Lung microvascular endothelial cell (primary cell): ENCODE measurements at regions not wholly inside any gene's neighbourhood (a gene's known extent, or its start where the extent isn't known, plus 50 kb on each side); places are given as distances from the start of the nearest gene placed in this dataset.

Experiments
- DNase-seq, 2 donors: peaks; one replicate each; pipeline versions ENCODE4 v3.0.0 to v3.0.0-alpha.2; 2010; ENCODE audit warnings: low read depth in 2 of 2

- DNase-seq, result no peak
These were observed 74.0 kb upstream of the SLC30A5 start for GRCh38 chr5:69019668-69020375.

DNA sequence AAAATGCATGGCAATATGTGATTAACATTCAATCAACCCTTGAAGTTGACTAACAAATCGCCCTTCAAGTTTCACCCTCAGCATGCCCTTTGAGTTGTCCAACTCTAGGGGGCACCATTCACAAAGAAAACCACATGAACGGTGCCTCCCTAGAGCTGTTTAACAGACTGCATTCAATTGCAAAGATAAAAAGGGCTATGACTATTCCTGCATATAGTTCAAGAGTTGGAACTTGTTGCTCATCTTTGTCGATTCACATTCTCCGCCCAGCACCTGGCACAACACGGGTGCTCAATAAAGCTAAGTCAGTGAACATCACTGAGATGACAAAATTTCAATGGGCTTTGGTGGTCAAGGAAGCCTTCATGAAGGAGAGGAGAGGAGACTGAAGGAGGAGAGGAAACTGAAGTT, 69.6 kb upstream of the SLC30A5 start:
- peak; percentile 56 to 67 for DNase-seq

DNA sequence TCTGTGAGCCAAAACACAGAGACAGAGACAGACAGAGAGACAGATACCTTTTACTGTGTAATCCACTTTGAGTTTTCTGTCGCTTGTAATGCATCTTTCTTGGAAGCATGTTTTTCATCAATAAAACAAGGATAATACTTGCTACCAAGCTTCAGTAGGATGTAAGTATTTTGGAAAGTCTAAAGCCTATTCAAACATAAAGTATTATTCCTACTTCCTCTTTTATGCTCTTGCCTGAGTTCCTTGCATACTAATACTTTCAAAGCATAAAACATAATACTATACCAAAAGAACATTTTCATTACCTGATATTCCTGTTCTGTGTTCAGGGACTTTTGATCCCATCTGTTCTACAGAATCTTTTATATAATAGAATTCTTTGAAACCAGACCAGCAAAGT, 64.5 kb upstream of the SLC30A5 start:
- DNase-seq, result no peak

DNA sequence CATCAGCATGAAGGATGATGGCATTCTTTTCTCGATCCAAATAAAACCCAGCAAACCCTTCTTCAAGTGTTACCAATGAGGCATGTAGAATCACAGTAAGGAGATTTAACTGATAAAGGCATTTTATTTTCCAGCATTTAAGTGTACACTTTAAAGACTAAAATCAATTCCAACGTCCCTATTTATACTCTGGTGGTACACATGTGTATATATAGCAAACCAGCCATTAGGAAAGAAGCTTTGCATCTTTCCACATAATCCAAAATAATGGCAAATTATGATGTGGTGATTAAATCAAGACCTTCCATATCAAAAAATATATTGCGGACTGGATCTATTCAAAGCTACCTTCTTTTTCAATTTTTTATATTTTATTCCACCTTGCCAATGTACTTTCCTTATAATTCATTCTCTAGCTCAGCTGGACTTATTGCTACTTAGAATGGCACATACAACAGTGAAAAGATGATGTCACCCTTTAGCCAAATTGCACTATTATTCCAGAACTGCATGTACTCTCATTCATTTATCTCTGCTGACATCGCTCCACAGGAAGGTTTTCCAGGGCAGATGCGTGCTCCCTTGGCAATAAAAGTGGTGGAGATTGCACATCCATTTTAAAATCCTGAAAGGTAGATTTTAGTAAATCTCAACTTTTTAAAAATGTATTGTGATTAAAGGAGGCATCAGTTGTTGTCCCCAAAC, 63.3 kb upstream of the SLC30A5 start:
- peak in 1 of 2 donors; percentile 11 for DNase-seq

GRCh38 chr5:69032009-69032408, 61.8 kb upstream of the SLC30A5 start:
- DNase-seq, result no peak

DNA sequence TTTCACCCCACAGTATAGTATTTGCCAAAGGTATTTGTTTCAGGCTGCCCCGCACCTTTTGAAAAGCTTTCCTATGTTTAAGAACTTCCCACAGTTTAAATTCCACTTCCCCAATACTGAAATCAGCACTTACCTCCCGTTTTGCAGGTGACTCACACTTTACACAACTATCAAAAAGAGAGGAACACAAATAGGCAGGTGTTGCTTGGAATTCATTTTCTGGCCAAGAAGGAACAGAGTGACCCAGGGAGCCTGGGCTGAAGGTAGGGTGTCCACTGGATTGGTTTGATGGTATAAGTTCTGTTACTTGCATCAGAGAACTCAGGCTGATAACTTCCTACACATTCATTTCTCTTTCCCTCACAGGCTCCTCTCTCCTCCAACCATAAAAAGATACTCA, 60.1 kb upstream of the SLC30A5 start:
- no peak for DNase-seq

GRCh38 chr5:69034898-69035297, 58.9 kb upstream of the SLC30A5 start:
- no peak for DNase-seq

- DNase-seq, result no peak
These were observed 58.1 kb upstream of the SLC30A5 start for GRCh38 chr5:69035665-69036064.

DNA sequence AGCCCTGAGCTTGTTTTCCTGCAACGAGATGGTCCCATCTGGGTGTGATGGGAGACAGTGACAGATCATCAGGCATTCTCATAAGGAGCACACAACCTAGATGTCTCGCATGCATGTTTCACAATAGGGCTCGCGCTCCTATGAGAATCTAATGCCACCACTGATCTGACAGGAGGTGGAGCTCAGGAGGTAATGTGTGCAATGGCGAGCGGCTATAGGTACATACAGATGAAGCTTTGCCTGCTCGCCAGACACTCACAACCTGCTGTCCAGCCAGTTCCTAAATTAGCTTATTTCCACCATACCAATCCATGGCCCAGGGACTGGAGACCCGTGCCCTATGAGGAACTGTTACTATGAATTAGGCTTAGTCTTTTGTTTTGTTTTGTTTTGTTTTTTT, 55.3 kb upstream of the SLC30A5 start:
- DNase-seq, result no peak

- DNase-seq, result no peak
These were observed 54.0 kb upstream of the SLC30A5 start for GRCh38 chr5:69039829-69040228.

DNA sequence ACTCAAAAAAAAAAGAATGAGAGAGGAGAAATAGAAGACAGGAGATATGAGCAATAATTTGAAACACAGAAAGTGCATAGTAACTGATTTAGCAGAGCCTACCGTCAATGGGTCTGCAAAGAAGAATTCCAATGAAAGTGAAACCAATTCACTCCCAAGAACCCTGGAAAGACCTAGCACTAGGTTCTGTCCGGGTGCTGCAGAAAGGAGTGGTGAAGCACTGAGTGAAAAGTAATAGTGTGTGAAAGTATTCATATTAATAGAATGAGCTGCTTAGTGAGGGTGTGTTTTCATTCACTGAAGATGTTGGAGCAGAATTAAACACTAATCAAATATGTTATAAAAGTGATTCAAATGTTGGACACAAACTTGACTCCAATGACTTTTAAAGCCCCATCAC, 51.3 kb upstream of the SLC30A5 start:
- no peak for DNase-seq

GRCh38 chr5:69042915-69043654, 50.7 kb upstream of the SLC30A5 start:
- peak; percentile 94 to 96 for DNase-seq

- DNase-seq, result no peak
These were observed 50.2 kb upstream of the SLC30A5 start for GRCh38 chr5:69043655-69043996.
